Naive thymus-derived CD4-positive, alpha-beta T cell (primary cell): ENCODE measurements at regions not wholly inside any gene's neighbourhood (a gene's known extent, or its start where the extent isn't known, plus 50 kb on each side); places are given as distances from the start of the nearest gene placed in this dataset.

Source experiments
- ATAC-seq: fragments of 150-1000 bp; cut with Tn5 transposase; 2 replicates; pipeline ENCODE4 v1.10.0; 2021; ENCODE audit warnings: mild to moderate bottlenecking, moderate library complexity
- CTCF ChIA-PET: fragments of 350-600 bp; sonication (Branson Sonifier 250); formaldehyde crosslinking; loops from one replicate; lab custom pipeline; 2021; ENCODE audit warnings: antibody characterized with exemption; lab: Charles Lee
- POLR2A ChIA-PET: fragments of 350-600 bp; sonication (Branson Sonifier 250); formaldehyde crosslinking; loops from one replicate; lab custom pipeline; 2021; ENCODE audit warnings: antibody characterized with exemption, inconsistent platforms; lab: Charles Lee
- DNase-seq, 9 donors: peaks; one replicate each; pipeline versions ENCODE4 v3.0.0 to v3.0.0-alpha.2; 2020 to 2022; ENCODE audit warnings: mixed read lengths in 1 of 9
- H3K27ac ChIP-seq: one replicate; pipeline ENCODE4 v1.7.0; 2013; ENCODE audit warnings: mild to moderate bottlenecking, low read depth, low read length, moderate library complexity
- H3K27me3 ChIP-seq, 2 donors: one replicate each; pipeline ENCODE4 v1.7.0; 2013; ENCODE audit warnings: low read length in 2 of 2, mild to moderate bottlenecking in 2 of 2, moderate library complexity in 2 of 2; ENCODE audit not compliant: control insufficient read depth in 2 of 2, insufficient read depth in 2 of 2
- H3K36me3 ChIP-seq, 3 experiments: 1 replicate in 2 of 3; 2 replicates in 1 of 3; pipeline ENCODE4 v1.7.0; 2013; ENCODE audit warnings: low read length in 3 of 3, mild to moderate bottlenecking in 3 of 3, moderate library complexity in 1 of 3; ENCODE audit not compliant: insufficient read depth in 3 of 3, control insufficient read depth in 2 of 3
- H3K4me1 ChIP-seq, 2 donors: one replicate each; pipeline ENCODE4 v1.7.0; 2013; ENCODE audit warnings: low read length in 2 of 2, mild to moderate bottlenecking in 2 of 2, moderate library complexity in 1 of 2; ENCODE audit not compliant: control insufficient read depth in 2 of 2, insufficient read depth in 2 of 2
- H3K4me3 ChIP-seq: 2 replicates; pipeline ENCODE4 v1.7.0; 2013; ENCODE audit warnings: mild to moderate bottlenecking, low read length
- H3K9me3 ChIP-seq, 3 experiments: 1 replicate in 2 of 3; 2 replicates in 1 of 3; pipeline ENCODE4 v1.7.0; 2013; ENCODE audit warnings: low read length in 3 of 3; ENCODE audit not compliant: control insufficient read depth in 2 of 3
- H3K27ac Mint-ChIP-seq, 9 donors: one replicate each; pipeline ENCODE4 v1.8.0; 2020 to 2022; ENCODE audit warnings: mixed read lengths in 9 of 9, mild to moderate bottlenecking in 8 of 9, moderate library complexity in 5 of 9, inconsistent platforms in 2 of 9
- H3K27me3 Mint-ChIP-seq, 5 donors: one replicate each; pipeline ENCODE4 v1.8.0; 2021 to 2022; ENCODE audit warnings: mixed read lengths in 5 of 5, mild to moderate bottlenecking in 1 of 5
- H3K36me3 Mint-ChIP-seq, 5 donors: one replicate each; pipeline ENCODE4 v1.8.0; 2020 to 2022; ENCODE audit warnings: mixed read lengths in 5 of 5, mild to moderate bottlenecking in 3 of 5, inconsistent platforms in 1 of 5
- H3K4me1 Mint-ChIP-seq, 7 donors: one replicate each; pipeline ENCODE4 v1.8.0; 2020 to 2022; ENCODE audit warnings: mixed read lengths in 7 of 7, mild to moderate bottlenecking in 3 of 7, inconsistent platforms in 1 of 7
- H3K4me3 Mint-ChIP-seq, 10 donors: one replicate each; pipeline ENCODE4 v1.8.0; 2020 to 2022; ENCODE audit warnings: mild to moderate bottlenecking in 10 of 10, mixed read lengths in 10 of 10, moderate library complexity in 6 of 10, inconsistent platforms in 2 of 10
- H3K9me3 Mint-ChIP-seq, 11 donors: one replicate each; pipeline ENCODE4 v1.8.0; 2020 to 2022; ENCODE audit warnings: mixed read lengths in 11 of 11, mild to moderate bottlenecking in 4 of 11, inconsistent platforms in 1 of 11, moderate library complexity in 1 of 11
- intact Hi-C, 2 donors: fragments of 100-400 bp; cut with micrococcal nuclease; formaldehyde crosslinking; loops; one replicate each; pipeline ENCODE4 v1.15.1; 2023

- no peaks in the 10 kb centered on the region for H3K4me1 ChIP-seq
- H3K27ac ChIP-seq = no peak overlapping the region
- CTCF ChIA-PET = no interaction called here
- no peaks in the 10 kb centered on the region for H3K27me3 ChIP-seq
- no peak overlapping the region for H3K27ac Mint-ChIP-seq
- DNase-seq (no peak), ATAC-seq (no peak)
- peaks cover 0 to 16% (median 3%) of the 10 kb centered on the region in 7 donors for H3K4me1 Mint-ChIP-seq
- no peaks in the 10 kb centered on the region for H3K36me3 ChIP-seq
- peaks cover 0 to 7% (median 0%) of the 10 kb centered on the region in 5 donors for H3K27me3 Mint-ChIP-seq
- no peak overlapping the region for H3K4me3 ChIP-seq
- H3K9me3 Mint-ChIP-seq = no peaks in the 10 kb centered on the region
- no peaks in the 10 kb centered on the region for H3K9me3 ChIP-seq
- POLR2A ChIA-PET = no interaction called here
- no peaks in the 10 kb centered on the region for H3K36me3 Mint-ChIP-seq
- intact Hi-C loops = no loop called here
- no peak overlapping the region for H3K4me3 Mint-ChIP-seq
Observed at GRCh38 chr4:42715807-42716482, 59.0 kb upstream of the ATP8A1 start.

- ChIA-PET POLR2A (no interaction called here), CTCF (interaction anchor here (1.1 kb wide), 1 partner anchor 146 kb away, joined by 3 read pairs; no protein-coding TSS in a partner anchor)
- Histone ChIP-seq H3K4me3 (no peak overlapping the region), H3K27me3 (no peaks in the 10 kb centered on the region), H3K4me1 (no peaks in the 10 kb centered on the region), H3K9me3 (no peaks in the 10 kb centered on the region), H3K27ac (no peak overlapping the region), H3K36me3 (no peaks in the 10 kb centered on the region)
- ATAC-seq (no peak), DNase-seq (no peak)
- no peaks in the 10 kb centered on the region for H3K9me3 Mint-ChIP-seq
- no peak overlapping the region for H3K4me3 Mint-ChIP-seq
- peaks cover 0 to 7% (median under 1%) of the 10 kb centered on the region in 5 donors for H3K27me3 Mint-ChIP-seq
- no peaks in the 10 kb centered on the region for H3K36me3 Mint-ChIP-seq
- intact Hi-C loops = no loop called here
- H3K27ac Mint-ChIP-seq = no peak overlapping the region
- peaks cover 0 to 7% (median 3%) of the 10 kb centered on the region in 7 donors for H3K4me1 Mint-ChIP-seq
Observed at GRCh38 chr4:42713391-42713790, 56.5 kb upstream of the ATP8A1 start.

GRCh38 chr4:42712854-42713253 is 55.9 kb upstream of the ATP8A1 start:
- peaks cover 0 to 7% (median 3%) of the 10 kb centered on the region in 5 donors for H3K27me3 Mint-ChIP-seq
- no peaks in the 10 kb centered on the region for H3K9me3 ChIP-seq
- H3K27ac Mint-ChIP-seq = no peak overlapping the region

DNA sequence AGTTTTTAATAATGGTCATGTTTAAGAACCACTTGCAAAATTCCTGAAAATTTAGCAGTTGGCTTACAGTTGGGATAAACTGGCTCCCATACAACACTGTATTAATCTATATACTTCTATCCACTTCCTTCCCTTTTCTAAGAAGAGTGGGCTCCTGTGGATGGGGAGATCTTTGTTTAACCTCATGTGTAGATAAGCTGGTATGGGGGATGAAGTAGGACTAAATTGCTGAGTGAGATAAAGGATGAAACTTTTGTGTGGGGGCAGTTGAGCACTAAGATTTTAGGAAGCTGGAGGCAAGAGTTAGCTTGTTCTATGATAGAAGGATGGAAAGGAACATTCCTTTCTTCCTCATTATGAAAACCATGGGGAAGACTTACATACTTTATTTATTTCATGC is 54.6 kb upstream of the ATP8A1 start:
- Histone ChIP-seq H3K4me1 (no peaks in the 10 kb centered on the region), H3K27ac (no peak overlapping the region), H3K4me3 (no peak overlapping the region), H3K36me3 (no peaks in the 10 kb centered on the region), H3K9me3 (no peaks in the 10 kb centered on the region), H3K27me3 (no peaks in the 10 kb centered on the region)
- no peaks in the 10 kb centered on the region for H3K36me3 Mint-ChIP-seq
- ATAC-seq (no peak), DNase-seq (no peak)
- peaks cover 0 to 7% (median 3%) of the 10 kb centered on the region in 5 donors for H3K27me3 Mint-ChIP-seq
- intact Hi-C loops = no loop called here
- no peaks in the 10 kb centered on the region for H3K9me3 Mint-ChIP-seq
- CTCF ChIA-PET = no interaction called here
- POLR2A ChIA-PET = no interaction called here
- no peak overlapping the region for H3K27ac Mint-ChIP-seq
- H3K4me3 Mint-ChIP-seq = no peak overlapping the region
- H3K4me1 Mint-ChIP-seq = no peaks in the 10 kb centered on the region

More at GRCh38 chr4:42712854-42713253, 55.9 kb upstream of the ATP8A1 start:
- Histone ChIP-seq H3K4me1 (no peaks in the 10 kb centered on the region), H3K27ac (no peak overlapping the region), H3K36me3 (no peaks in the 10 kb centered on the region), H3K4me3 (no peak overlapping the region), H3K27me3 (no peaks in the 10 kb centered on the region)
- CTCF ChIA-PET = interaction anchor here (1.1 kb wide), 1 partner anchor 146 kb away, joined by 3 read pairs; no protein-coding TSS in a partner anchor
- POLR2A ChIA-PET = no interaction called here
- ATAC-seq (no peak), DNase-seq (no peak)
- Mint-ChIP-seq H3K4me1 (peaks cover 0 to 7% (median 3%) of the 10 kb centered on the region in 7 donors), H3K36me3 (no peaks in the 10 kb centered on the region), H3K4me3 (no peak overlapping the region), H3K9me3 (no peaks in the 10 kb centered on the region)
- intact Hi-C loops = no loop called here

DNA sequence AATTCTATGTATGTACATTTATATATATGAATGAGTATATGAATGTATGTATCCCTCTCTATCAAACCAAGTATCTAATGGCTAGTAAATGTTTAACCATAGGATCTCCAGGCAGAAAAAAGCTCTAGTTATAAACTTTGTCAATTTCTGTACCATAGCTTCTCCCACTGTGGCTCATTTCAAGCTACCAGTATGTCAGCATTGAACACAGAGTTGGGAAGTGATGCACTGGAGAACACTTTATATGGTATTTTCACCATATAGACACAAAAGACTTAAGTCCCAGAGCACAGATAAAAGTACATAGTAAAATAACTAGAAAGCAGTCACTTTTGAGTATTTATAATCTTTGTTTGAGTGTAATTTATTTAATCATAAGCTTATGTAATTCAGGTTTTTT is 53.9 kb upstream of the ATP8A1 start:
- no peak overlapping the region for H3K4me3 ChIP-seq
- no peaks in the 10 kb centered on the region for H3K36me3 Mint-ChIP-seq
- H3K27ac Mint-ChIP-seq = no peak overlapping the region
- DNase-seq (no peak), ATAC-seq (no peak)
- no peaks in the 10 kb centered on the region for H3K9me3 ChIP-seq
- ChIA-PET CTCF (no interaction called here), POLR2A (no interaction called here)
- no peaks in the 10 kb centered on the region for H3K4me1 ChIP-seq
- H3K27me3 Mint-ChIP-seq = peaks cover 0 to 7% (median 3%) of the 10 kb centered on the region in 5 donors
- H3K27me3 ChIP-seq = no peaks in the 10 kb centered on the region
- no peak overlapping the region for H3K4me3 Mint-ChIP-seq
- H3K36me3 ChIP-seq = no peaks in the 10 kb centered on the region
- intact Hi-C loops = no loop called here
- H3K9me3 Mint-ChIP-seq = no peaks in the 10 kb centered on the region
- no peak overlapping the region for H3K27ac ChIP-seq
- H3K4me1 Mint-ChIP-seq = no peaks in the 10 kb centered on the region

- Mint-ChIP-seq H3K27ac (no peak overlapping the region), H3K36me3 (no peaks in the 10 kb centered on the region), H3K27me3 (peaks cover 0 to 7% (median 3%) of the 10 kb centered on the region in 5 donors), H3K9me3 (no peaks in the 10 kb centered on the region), H3K4me1 (no peaks in the 10 kb centered on the region), H3K4me3 (no peak overlapping the region)
- POLR2A ChIA-PET = no interaction called here
- H3K27me3 ChIP-seq = no peaks in the 10 kb centered on the region
- H3K36me3 ChIP-seq = no peaks in the 10 kb centered on the region
- H3K9me3 ChIP-seq = no peaks in the 10 kb centered on the region
- no peak overlapping the region for H3K4me3 ChIP-seq
- H3K27ac ChIP-seq = no peak overlapping the region
- no peak for DNase-seq
- no peaks in the 10 kb centered on the region for H3K4me1 ChIP-seq
- CTCF ChIA-PET = no interaction called here
- intact Hi-C loops = no loop called here
- ATAC-seq = no peak
Observed at GRCh38 chr4:42710329-42710728, 53.4 kb upstream of the ATP8A1 start.

- intact Hi-C loops = no loop called here
- DNase-seq = no peak
- ATAC-seq = no peak
- Mint-ChIP-seq H3K4me3 (no peak overlapping the region), H3K27me3 (peaks cover 0 to 7% (median 3%) of the 10 kb centered on the region in 5 donors), H3K4me1 (no peaks in the 10 kb centered on the region), H3K27ac (no peak overlapping the region), H3K9me3 (no peaks in the 10 kb centered on the region), H3K36me3 (no peaks in the 10 kb centered on the region)
- H3K4me3 ChIP-seq = no peak overlapping the region
- H3K36me3 ChIP-seq = no peaks in the 10 kb centered on the region
- H3K27me3 ChIP-seq = no peaks in the 10 kb centered on the region
- CTCF ChIA-PET = no interaction called here
- no peaks in the 10 kb centered on the region for H3K4me1 ChIP-seq
- no peaks in the 10 kb centered on the region for H3K9me3 ChIP-seq
- POLR2A ChIA-PET = no interaction called here
- no peak overlapping the region for H3K27ac ChIP-seq
Observed at GRCh38 chr4:42709392-42710065, 52.6 kb upstream of the ATP8A1 start.
